IMR-90 (cell line): ENCODE measurements at regions not wholly inside any gene's neighbourhood (a gene's known extent, or its start where the extent isn't known, plus 50 kb on each side); places are given as distances from the start of the nearest gene placed in this dataset.

Experiments
- BHLHE40 ChIP-seq: fragments of 150-350 bp; IDR thresholded peaks from 2 replicates; pipeline ENCODE4 v1.6.1; 2016; ENCODE audit warnings: mild to moderate bottlenecking, low read depth, low read length
- CEBPB ChIP-seq: IDR thresholded peaks from 2 replicates; pipeline ENCODE4 v1.6.1; 2012; ENCODE audit warnings: low read depth, low read length, improper control_type of control experiment
- CTCF ChIP-seq: conservative IDR thresholded peaks from 2 replicates; pipeline ENCODE4 v1.5.1; 2012; ENCODE audit warnings: mild to moderate bottlenecking, low read depth, low read length, improper control_type of control experiment
- MAFK ChIP-seq: IDR thresholded peaks from 2 replicates; pipeline ENCODE4 v1.6.1; 2012; ENCODE audit warnings: low read depth, low read length, improper control_type of control experiment
- MXI1 ChIP-seq: IDR thresholded peaks from 2 replicates; pipeline ENCODE4 v1.6.1; 2012; ENCODE audit warnings: low read depth, mild to moderate bottlenecking, low read length, moderate library complexity, borderline replicate concordance
- POLR2A ChIP-seq: IDR thresholded peaks from 2 replicates; pipeline ENCODE4 v1.6.1; 2012; ENCODE audit warnings: mild to moderate bottlenecking, low read depth, low read length
- RAD21 ChIP-seq: IDR thresholded peaks from 2 replicates; pipeline ENCODE4 v1.6.1; 2012; ENCODE audit warnings: low read length, improper control_type of control experiment
- RFX5 ChIP-seq: IDR thresholded peaks from 2 replicates; pipeline ENCODE4 v1.8.0; 2012; ENCODE audit warnings: low read depth, mild to moderate bottlenecking, low read length, moderate library complexity
- SMC3 ChIP-seq: fragments of 150-350 bp; IDR thresholded peaks from 2 replicates; pipeline ENCODE4 v1.6.1; 2016; ENCODE audit warnings: low read depth, mild to moderate bottlenecking, antibody characterized with exemption, low read length, moderate library complexity
- TF ChIP-seq, protein P1 (sequence below): fragments of 150-350 bp; IDR thresholded peaks from 2 replicates; pipeline ENCODE4 v1.6.1; 2017; ENCODE audit warnings: mild to moderate bottlenecking, antibody characterized with exemption, low read length, low read depth

GRCh38 chr16:77610496-77610895, 111.8 kb upstream of the NUDT7 start:
- no peak for TF ChIP-seq POLR2A
- TF ChIP-seq, protein P1, sequence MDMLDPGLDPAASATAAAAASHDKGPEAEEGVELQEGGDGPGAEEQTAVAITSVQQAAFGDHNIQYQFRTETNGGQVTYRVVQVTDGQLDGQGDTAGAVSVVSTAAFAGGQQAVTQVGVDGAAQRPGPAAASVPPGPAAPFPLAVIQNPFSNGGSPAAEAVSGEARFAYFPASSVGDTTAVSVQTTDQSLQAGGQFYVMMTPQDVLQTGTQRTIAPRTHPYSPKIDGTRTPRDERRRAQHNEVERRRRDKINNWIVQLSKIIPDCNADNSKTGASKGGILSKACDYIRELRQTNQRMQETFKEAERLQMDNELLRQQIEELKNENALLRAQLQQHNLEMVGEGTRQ, result no peak
- no peak for TF ChIP-seq CTCF
- no peak for TF ChIP-seq SMC3
- no peak for TF ChIP-seq RAD21
- TF ChIP-seq RFX5, result no peak
- no peak for TF ChIP-seq MAFK
- no peak for TF ChIP-seq MXI1
- TF ChIP-seq CEBPB, result no peak
- no peak for TF ChIP-seq BHLHE40
